GM18505 (cell line): ENCODE measurements at regions not wholly inside any gene's neighbourhood (a gene's known extent, or its start where the extent isn't known, plus 50 kb on each side); places are given as distances from the start of the nearest gene placed in this dataset.

Experiments
- ATAC-seq: cut with Tn5 transposase; IDR thresholded peaks from one replicate; pipeline ENCODE4 v1.9.1; 2021; ENCODE audit not compliant: unreplicated experiment
- POLR2A ChIP-seq: IDR thresholded peaks from 4 replicates; pipeline ENCODE4 v1.6.1; 2011; ENCODE audit warnings: borderline replicate concordance; ENCODE audit not compliant: insufficient read depth, insufficient read length; ENCODE audit errors: extremely low read depth

DNA sequence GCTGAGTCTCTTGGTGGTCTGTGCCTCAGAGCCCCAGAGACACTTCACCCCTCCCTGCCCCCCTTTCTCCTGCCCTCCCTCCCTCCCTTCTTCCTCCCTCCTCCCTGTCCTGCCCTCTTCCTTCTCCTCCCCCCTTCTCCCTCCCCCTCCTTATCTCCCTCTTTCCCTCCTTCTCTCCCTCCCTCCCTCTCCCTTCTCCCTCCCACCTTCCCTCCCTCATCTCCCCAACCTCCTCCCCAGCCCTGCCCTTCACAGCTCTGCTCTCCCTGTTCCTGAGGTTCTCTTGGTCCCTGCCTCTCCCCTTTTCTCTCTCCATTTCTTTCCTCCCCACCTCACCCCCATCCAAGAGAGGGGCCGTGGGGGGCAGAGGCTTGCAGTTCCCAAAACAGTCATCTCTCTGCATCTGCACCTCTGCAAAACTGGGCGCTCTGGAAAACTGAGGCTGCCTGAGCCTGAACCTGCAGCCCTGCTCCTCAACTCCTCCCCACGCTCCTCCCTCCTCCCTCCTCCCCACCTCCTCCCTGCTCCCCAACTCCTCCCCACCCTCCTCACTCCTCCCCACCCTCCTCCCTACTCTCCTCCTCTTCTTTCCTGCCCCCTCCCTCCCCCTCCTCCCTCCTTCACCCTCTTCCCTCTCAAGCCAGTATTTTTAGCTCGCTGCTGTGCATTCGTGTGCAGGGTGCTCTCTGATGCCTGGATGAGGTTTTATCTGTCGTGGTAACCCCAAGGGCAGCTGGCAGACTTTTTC is 219.1 kb downstream of the C9orf50 start:
- TF ChIP-seq POLR2A: no peak
- no peak for ATAC-seq

GRCh38 chr9:129400971-129401622 is 219.8 kb downstream of the C9orf50 start:
- no peak for TF ChIP-seq POLR2A
- no peak for ATAC-seq

DNA sequence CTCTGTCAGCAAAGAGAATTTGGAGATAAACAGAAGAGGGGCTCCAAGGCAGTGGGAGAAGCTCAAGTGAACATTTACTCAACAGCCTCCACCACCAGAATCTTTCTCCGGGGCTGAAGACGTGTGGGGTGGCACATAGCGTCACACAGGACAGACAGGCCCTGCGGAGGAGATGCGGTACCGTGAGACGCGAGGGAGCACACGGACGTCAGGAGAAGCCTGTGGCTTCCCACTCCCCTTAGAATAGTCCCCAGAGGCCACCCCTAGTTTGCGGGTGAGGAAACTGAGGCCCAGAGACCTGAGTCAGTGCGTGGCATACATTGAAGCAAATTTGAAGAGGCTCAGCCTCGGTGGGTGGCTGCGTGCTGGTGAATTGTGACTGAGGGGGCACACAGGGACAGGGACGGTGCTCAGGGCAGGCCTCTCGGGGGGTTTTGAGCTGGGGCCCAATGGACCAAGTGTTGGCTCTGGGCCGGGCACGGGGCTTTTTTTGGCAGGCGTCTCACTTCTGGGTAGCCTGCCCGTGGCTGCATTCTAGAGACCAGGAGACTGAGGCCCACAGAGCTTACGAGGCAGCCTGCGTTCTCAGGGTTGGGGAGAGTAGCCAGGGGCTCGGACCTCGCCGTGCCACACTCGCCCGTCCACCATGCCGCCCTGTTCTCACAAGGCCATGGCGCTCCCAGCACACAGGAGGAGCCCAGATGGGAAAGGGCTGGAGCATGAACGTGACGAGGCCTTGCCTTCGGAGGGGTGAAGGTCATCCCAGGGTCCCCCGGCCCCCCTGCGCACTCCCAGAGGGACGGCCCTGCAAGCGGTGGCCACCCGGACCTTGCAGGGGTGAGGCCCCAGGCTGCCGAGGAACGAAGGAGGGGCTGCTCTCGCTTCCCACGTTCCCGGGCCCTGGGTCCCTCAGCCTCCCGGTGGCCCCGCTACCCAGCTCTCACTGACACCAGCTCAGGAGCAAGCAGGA is 220.6 kb downstream of the C9orf50 start:
- ATAC-seq: no peak
- TF ChIP-seq POLR2A: no peak

DNA sequence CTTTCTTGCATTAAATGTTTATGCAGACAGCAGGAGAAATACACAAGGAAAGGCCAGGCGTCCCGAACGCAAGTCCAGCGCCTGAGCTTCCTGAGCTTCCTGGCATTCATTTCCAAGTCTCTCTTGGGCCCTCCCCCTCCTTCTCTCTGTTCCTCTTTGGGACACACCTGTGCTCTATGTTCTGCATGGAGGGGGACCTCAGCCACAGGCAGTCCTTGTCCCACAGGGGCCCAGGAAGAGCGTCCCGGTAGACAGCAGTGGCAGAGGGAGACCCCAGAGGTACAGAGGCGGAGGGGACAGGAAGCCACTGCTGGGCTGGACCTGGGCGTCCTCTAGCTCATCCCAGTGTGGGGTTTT is 221.3 kb downstream of the C9orf50 start:
- no peak for ATAC-seq
- TF ChIP-seq POLR2A: no peak

GRCh38 chr9:129398961-129399633 is 221.0 kb upstream of the IER5L start:
- no peak for TF ChIP-seq POLR2A
- no peak for ATAC-seq

GRCh38 chr9:129398101-129398960 is 220.3 kb upstream of the IER5L start:
- no peak for ATAC-seq

GRCh38 chr9:129397335-129397734 is 219.3 kb upstream of the IER5L start:
- TF ChIP-seq POLR2A: no peak
- no peak for ATAC-seq

More at GRCh38 chr9:129398101-129398960, 220.3 kb upstream of the IER5L start:
- TF ChIP-seq POLR2A: no peak

- no peak for TF ChIP-seq POLR2A
- no peak for ATAC-seq
Observed at GRCh38 chr9:129396365-129396708, 218.3 kb upstream of the IER5L start.

GRCh38 chr9:129395633-129396364 is 217.7 kb upstream of the IER5L start:
- TF ChIP-seq POLR2A: no peak
- no peak for ATAC-seq

DNA sequence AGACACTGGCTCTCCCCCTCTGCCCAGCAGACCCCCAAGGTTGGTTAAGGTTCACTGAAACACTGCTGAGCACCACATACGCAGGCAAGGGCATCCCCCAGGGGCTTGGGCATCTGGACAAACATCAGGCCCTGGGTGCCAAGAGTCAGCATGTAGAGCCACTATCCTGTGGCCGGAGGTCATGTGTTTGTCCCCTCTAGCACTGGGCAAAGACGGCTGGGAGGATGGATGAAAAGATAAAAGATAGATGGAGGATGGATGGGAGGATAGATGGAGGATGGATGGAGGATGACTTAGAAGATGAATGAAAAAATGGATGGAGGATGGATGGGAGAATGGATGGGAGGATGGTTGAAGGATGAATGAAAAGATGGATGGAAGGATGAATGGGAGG is 216.8 kb upstream of the IER5L start:
- no peak for ATAC-seq
- no peak for TF ChIP-seq POLR2A

DNA sequence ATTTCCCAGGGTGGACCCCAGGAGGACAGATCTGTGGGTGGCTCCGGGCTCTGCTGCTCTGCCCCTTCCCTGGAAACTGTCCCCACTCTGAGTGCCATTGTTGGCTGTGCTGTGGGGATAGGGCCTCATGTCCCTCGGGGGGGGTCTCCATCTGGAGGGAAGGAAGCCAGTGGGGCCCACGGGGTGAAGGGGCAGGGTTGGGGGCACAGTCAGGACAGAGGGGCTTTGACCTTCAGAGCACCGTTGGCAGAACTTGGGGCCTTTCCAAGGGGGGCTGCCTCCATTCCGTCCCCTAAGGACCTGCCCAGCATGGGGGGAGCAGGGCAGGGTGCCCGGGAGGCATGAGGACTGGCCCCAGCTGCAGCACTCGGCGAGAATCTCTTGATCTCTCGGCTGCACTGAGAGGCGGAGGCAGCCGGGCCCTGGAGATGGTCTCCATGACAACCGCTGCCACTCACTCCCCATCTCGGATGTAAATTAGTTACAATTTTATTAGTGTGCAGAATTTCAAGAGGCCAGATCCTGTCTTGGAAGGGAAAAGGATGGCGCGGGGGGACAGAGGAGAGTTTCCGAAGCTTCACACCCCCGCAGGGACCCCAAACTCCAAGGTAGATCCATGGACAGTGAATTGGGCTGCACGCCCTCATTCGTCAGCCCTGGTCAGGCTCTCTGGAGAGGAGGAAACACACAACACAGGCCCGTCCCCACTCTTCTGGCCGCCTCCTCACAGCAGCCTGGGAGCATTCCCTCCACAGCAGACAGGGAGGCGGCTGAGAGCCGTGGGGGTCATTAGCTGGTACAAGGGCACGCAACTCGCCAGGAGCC is 216.2 kb upstream of the IER5L start:
- no peak for ATAC-seq
- no peak for TF ChIP-seq POLR2A
